ENCODE measurements at regions not wholly inside any gene's neighbourhood (a gene's known extent, or its start where the extent isn't known, plus 50 kb on each side); places are given as distances from the start of the nearest gene placed in this dataset.

DNA sequence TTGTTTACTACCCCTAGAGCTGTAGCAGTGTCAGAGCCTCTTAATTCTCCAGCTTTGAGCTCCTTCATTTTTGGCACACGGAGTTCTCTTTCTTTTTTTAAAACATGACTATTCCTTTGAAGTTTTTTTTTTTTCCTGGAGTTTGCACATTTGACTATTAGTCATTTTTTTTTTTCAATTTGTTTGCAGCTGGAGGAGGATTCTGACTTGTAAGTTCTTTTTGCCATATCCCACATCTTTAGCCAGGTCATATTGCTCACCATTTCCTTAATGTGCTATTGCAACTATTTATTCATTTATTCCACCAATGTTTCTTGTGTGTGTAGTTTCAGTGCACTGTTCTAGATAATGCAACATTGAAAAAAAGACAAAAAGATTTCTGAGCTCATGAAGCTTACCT is 166.3 kb upstream of the ARHGAP20 start:
- no peak for TF ChIP-seq POLR2AphosphoS5 (IDR thresholded peaks at IDR 0.05)
- TF ChIP-seq, protein P1, sequence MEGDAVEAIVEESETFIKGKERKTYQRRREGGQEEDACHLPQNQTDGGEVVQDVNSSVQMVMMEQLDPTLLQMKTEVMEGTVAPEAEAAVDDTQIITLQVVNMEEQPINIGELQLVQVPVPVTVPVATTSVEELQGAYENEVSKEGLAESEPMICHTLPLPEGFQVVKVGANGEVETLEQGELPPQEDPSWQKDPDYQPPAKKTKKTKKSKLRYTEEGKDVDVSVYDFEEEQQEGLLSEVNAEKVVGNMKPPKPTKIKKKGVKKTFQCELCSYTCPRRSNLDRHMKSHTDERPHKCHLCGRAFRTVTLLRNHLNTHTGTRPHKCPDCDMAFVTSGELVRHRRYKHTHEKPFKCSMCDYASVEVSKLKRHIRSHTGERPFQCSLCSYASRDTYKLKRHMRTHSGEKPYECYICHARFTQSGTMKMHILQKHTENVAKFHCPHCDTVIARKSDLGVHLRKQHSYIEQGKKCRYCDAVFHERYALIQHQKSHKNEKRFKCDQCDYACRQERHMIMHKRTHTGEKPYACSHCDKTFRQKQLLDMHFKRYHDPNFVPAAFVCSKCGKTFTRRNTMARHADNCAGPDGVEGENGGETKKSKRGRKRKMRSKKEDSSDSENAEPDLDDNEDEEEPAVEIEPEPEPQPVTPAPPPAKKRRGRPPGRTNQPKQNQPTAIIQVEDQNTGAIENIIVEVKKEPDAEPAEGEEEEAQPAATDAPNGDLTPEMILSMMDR (IDR thresholded peaks at IDR 0.05), result no peak
- no peak for TF ChIP-seq EP300 (IDR thresholded peaks at IDR 0.05)

Data from suprapubic skin (tissue), 4 donors.